GM06990 (cell line): ENCODE measurements at regions not wholly inside any gene's neighbourhood (a gene's known extent, or its start where the extent isn't known, plus 50 kb on each side); places are given as distances from the start of the nearest gene placed in this dataset.
A peak's percentile ranks its signal among the peaks of the same experiment; 100 is the strongest.

Experiments
- DNase-seq: peaks from one replicate; pipeline ENCODE4 v3.0.0-alpha.2; 2011; ENCODE audit not compliant: insufficient read length; ENCODE audit errors: extremely low read depth
- H3K27me3 ChIP-seq: replicated peaks from 2 replicates; pipeline ENCODE4 v1.6.0; 2011; ENCODE audit warnings: low read length; ENCODE audit not compliant: control insufficient read depth, insufficient read depth
- H3K36me3 ChIP-seq: 2 replicates; pipeline ENCODE4 v1.5.1; 2011; ENCODE audit warnings: low read length; ENCODE audit not compliant: control insufficient read depth, insufficient read depth
- H3K4me3 ChIP-seq: replicated peaks from 2 replicates; pipeline ENCODE4 v1.5.1; 2011; ENCODE audit warnings: low read depth, mild to moderate bottlenecking, control low read depth, low read length
- TF ChIP-seq, protein P1 (sequence below): IDR thresholded peaks from 2 replicates; pipeline ENCODE4 v1.5.1; 2011; ENCODE audit warnings: low read length, control low read depth, mild to moderate bottlenecking, inconsistent platforms; ENCODE audit not compliant: insufficient read depth, poor library complexity, severe bottlenecking

DNA sequence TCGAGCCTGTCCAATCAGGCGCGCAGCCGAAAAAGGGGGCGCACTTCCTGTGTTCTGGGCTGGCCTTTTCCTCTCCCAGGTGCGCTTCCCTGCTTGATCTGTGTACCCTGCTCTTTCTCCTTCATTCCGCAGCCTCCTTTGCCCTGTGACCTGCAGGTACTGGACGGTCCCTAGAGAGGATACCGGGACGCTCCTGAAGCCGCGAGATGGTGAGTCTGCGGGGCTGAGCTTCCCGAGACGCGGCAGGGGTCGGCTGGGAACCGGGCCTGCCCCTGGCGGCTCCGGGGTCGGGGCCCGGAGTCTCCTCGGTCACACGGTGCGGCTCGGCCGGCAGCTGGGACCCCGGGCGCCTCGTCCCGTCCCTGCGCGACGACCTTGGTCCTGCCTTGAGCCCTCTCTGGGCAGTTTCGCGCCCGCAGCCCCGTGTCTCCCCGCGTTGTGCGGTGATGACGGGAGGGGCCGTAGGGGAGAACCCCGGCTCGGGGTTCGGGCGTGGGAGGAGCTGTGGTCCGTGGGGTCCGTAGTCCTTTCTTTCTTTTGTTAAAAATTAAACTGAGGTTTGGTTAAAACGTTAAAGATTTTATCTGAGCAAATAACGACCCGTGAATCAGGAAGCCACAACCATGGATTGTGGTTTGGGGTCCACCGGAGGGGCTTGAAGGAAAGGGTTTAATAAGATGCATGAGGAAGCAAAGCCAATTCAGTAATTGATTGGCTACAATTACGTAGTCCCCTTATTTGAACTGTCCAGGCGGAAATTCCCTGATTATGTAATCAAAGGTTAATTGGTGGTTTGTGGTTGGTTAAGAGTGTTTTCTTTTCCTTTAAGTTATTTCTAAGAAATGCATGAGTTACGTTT lies 172.8 kb upstream of the ZNF267 start:
- H3K27me3 ChIP-seq: no peaks in the 10 kb centered on the region
- peaks cover 27% of the 10 kb centered on the region for H3K36me3 ChIP-seq
- TF ChIP-seq, protein P1, sequence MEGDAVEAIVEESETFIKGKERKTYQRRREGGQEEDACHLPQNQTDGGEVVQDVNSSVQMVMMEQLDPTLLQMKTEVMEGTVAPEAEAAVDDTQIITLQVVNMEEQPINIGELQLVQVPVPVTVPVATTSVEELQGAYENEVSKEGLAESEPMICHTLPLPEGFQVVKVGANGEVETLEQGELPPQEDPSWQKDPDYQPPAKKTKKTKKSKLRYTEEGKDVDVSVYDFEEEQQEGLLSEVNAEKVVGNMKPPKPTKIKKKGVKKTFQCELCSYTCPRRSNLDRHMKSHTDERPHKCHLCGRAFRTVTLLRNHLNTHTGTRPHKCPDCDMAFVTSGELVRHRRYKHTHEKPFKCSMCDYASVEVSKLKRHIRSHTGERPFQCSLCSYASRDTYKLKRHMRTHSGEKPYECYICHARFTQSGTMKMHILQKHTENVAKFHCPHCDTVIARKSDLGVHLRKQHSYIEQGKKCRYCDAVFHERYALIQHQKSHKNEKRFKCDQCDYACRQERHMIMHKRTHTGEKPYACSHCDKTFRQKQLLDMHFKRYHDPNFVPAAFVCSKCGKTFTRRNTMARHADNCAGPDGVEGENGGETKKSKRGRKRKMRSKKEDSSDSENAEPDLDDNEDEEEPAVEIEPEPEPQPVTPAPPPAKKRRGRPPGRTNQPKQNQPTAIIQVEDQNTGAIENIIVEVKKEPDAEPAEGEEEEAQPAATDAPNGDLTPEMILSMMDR: peak; percentile 10
- peak; percentile 84 for DNase-seq
- H3K4me3 ChIP-seq: peak overlapping the region; percentile 98

DNA sequence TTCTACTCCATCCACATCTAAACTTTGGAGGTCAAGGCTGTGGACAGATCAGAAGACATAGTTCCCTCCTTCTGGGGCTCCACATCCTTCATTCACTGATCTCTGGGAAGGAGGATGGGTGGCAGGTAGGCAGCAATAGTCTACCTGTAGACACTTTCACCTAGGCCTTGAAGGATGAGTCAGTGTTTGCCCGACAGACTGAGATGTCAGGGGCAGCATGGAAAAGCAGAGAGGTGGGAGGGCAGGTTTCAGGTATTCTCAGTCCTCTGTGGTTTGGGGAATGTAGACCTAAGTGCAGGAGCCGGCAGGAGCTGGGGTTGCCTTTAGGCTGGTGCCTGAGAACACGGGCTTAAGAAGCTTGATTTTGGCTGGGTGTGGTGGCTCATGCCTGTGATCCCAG lies 171.9 kb upstream of the ZNF267 start:
- H3K4me3 ChIP-seq: peak overlapping the region; percentile 98
- no peak for DNase-seq
- TF ChIP-seq, protein P1: no peak
- H3K36me3 ChIP-seq: peaks cover 37% of the 10 kb centered on the region
- H3K27me3 ChIP-seq: no peaks in the 10 kb centered on the region

DNA sequence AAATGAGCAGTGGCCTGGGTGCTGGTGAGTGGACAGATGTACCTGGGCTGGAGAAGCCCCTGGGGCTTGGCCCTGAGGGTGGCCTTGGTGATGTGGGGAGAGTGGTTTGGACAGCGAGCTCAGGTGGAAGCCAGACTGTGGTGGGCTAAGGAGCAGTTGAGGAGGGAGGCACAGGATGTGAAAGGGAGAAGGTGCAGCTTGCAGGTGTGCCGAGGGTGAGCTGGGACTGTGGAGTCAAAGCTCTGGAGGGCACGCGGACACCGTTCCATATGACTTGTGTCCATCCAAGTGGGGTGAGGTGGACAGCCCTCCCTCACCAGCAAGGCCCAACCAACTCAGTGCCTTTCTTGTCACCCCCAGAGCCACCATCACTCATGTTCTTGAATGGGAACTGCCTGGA lies 170.8 kb upstream of the ZNF267 start:
- Histone ChIP-seq H3K4me3 (no peak overlapping the region), H3K27me3 (no peaks in the 10 kb centered on the region), H3K36me3 (peaks cover 44% of the 10 kb centered on the region)
- no peak for DNase-seq
- TF ChIP-seq, protein P1: no peak

DNA sequence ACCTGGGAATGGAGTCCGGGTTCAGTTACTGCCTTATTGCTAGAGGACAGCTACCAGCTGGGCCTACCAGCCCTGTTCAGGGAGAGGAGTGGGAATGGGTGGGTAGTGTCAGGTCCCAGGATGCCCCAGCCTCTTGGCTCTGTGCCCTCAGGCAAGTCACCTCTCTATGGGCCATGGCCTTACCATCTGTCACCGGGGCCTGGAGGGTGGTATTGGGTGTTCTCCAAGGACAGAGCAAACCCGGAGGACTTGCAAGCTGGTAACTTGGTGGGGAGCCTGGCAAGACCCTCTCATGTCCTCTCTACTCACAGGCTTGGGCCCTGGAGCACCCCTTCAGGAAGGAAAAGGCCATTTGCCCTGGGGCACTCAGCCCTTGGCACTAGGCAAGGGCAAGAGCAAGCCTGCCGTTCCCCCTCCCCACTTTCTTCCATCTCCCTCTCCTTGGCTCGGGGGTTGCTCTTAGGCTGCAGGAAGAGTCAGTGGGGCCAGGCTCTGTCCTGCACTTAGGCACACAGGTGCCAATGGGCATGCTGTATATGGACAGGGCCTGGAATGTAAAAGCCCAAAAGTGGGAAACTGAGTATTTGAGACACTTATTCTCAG lies 170.0 kb upstream of the ZNF267 start:
- H3K27me3 ChIP-seq: no peaks in the 10 kb centered on the region
- H3K4me3 ChIP-seq: no peak overlapping the region
- peaks cover 51% of the 10 kb centered on the region for H3K36me3 ChIP-seq
- no peak for DNase-seq
- TF ChIP-seq, protein P1: no peak

DNA sequence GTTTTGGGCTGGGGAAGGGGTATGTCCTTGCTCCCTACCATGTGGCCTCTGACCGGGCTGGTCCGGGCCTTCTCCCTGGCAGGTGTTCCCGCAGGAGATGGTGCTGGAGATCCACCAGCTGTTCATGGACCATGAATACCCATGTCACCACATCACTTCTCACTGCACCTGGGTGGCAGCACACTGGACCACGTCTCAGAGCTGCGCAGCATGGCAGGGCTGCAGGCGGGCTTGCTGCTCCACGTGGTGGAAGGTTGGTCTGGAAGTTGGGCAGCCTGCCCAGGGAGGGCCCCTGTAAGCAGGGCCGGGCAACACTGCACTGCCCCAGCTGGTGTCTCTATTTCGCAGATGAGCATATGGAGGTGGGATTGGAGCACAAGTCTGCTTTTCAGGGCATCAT lies 169.5 kb upstream of the ZNF267 start:
- H3K27me3 ChIP-seq: no peaks in the 10 kb centered on the region
- H3K4me3 ChIP-seq: no peak overlapping the region
- no peak for DNase-seq
- TF ChIP-seq, protein P1: no peak
- H3K36me3 ChIP-seq: peaks cover 52% of the 10 kb centered on the region
